Neuronal stem cell (in vitro differentiated cells): ENCODE measurements at regions not wholly inside any gene's neighbourhood (a gene's known extent, or its start where the extent isn't known, plus 50 kb on each side); places are given as distances from the start of the nearest gene placed in this dataset.

ENCODE experiments used
- DNase-seq: peaks from one replicate; pipeline ENCODE4 v3.0.0-alpha.2; 2013; ENCODE audit warnings: low spot score
- H2AFZ ChIP-seq: one replicate; pipeline ENCODE4 v1.6.1; 2013; ENCODE audit warnings: mild to moderate bottlenecking, low read length, inconsistent platforms
- H2AK5ac ChIP-seq: 2 replicates; pipeline ENCODE4 v1.6.1; 2013; ENCODE audit warnings: low read depth, mild to moderate bottlenecking, inconsistent platforms, low read length, moderate library complexity, mixed read lengths
- H2BK120ac ChIP-seq: 2 replicates; pipeline ENCODE4 v1.6.1; 2013; ENCODE audit warnings: low read depth, mild to moderate bottlenecking, inconsistent platforms, low read length, moderate library complexity, mixed read lengths
- H2BK12ac ChIP-seq: one replicate; pipeline ENCODE4 v1.6.1; 2013; ENCODE audit warnings: low read length, inconsistent platforms
- H2BK15ac ChIP-seq: 2 replicates; pipeline ENCODE4 v1.6.1; 2013; ENCODE audit warnings: mild to moderate bottlenecking, low read length, inconsistent platforms, mixed read lengths
- H2BK5ac ChIP-seq: one replicate; pipeline ENCODE4 v1.6.1; 2013; ENCODE audit warnings: inconsistent platforms, mild to moderate bottlenecking, low read length, moderate library complexity
- H3K14ac ChIP-seq: one replicate; pipeline ENCODE4 v1.6.1; 2013; ENCODE audit warnings: low read length, inconsistent platforms
- H3K18ac ChIP-seq: 2 replicates; pipeline ENCODE4 v1.6.1; 2013; ENCODE audit warnings: low read length, inconsistent platforms
- H3K23ac ChIP-seq: 2 replicates; pipeline ENCODE4 v1.6.1; 2013; ENCODE audit warnings: low read depth, mild to moderate bottlenecking, mixed read lengths, low read length, inconsistent platforms; ENCODE audit not compliant: poor library complexity
- H3K27ac ChIP-seq: replicated peaks from 3 replicates; pipeline ENCODE4 v1.5.1; 2013; ENCODE audit warnings: low read length, inconsistent platforms
- H3K27me3 ChIP-seq, 3 experiments: 2 replicates each; pipeline ENCODE4 v1.6.1; 2013; ENCODE audit warnings: low read length in 3 of 3, mild to moderate bottlenecking in 2 of 3, inconsistent platforms in 1 of 3, low read depth in 1 of 3, mixed read lengths in 1 of 3, moderate library complexity in 1 of 3; ENCODE audit not compliant: control insufficient read depth in 3 of 3, insufficient read depth in 3 of 3
- H3K36me3 ChIP-seq, 2 donors: replicated peaks in 1 of 2; 2 replicates each; pipeline ENCODE4 v1.6.1; 2013; ENCODE audit warnings: low read length in 2 of 2; ENCODE audit not compliant: control insufficient read depth in 2 of 2, insufficient read depth in 2 of 2
- H3K4ac ChIP-seq: 2 replicates; pipeline ENCODE4 v1.6.1; 2013; ENCODE audit warnings: inconsistent platforms, mild to moderate bottlenecking, low read length, moderate library complexity
- H3K4me1 ChIP-seq, 2 donors: 1 replicate in 1 of 2; 2 replicates in 1 of 2; pipeline ENCODE4 v1.6.1; 2013; ENCODE audit warnings: low read length in 2 of 2, low read depth in 1 of 2; ENCODE audit not compliant: control insufficient read depth in 2 of 2, insufficient read depth in 1 of 2
- H3K4me2 ChIP-seq: one replicate; pipeline ENCODE4 v1.6.1; 2013; ENCODE audit warnings: mild to moderate bottlenecking, low read length, inconsistent platforms; ENCODE audit not compliant: insufficient read depth, poor library complexity, severe bottlenecking
- H3K4me3 ChIP-seq, 2 donors: 2 replicates each; pipeline ENCODE4 v1.5.1; 2013; ENCODE audit warnings: low read length in 2 of 2, mild to moderate bottlenecking in 2 of 2, inconsistent platforms in 1 of 2, moderate library complexity in 1 of 2
- H3K79me1 ChIP-seq: one replicate; pipeline ENCODE4 v1.6.1; 2013; ENCODE audit warnings: low read depth, mild to moderate bottlenecking, inconsistent platforms, low read length, moderate library complexity
- H3K9ac ChIP-seq: one replicate; pipeline ENCODE4 v1.6.1; 2013; ENCODE audit warnings: mild to moderate bottlenecking, low read depth, low read length, inconsistent platforms; ENCODE audit not compliant: poor library complexity
- H3K9me3 ChIP-seq, 2 donors: replicated peaks in 1 of 2; 2 replicates each; pipeline versions ENCODE3 to v1.6.1; 2013; ENCODE audit warnings: low read length in 2 of 2, mild to moderate bottlenecking in 2 of 2, inconsistent platforms in 1 of 2, low read depth in 1 of 2, mixed read lengths in 1 of 2, moderate library complexity in 1 of 2; ENCODE audit not compliant: control insufficient read depth in 2 of 2, insufficient read depth in 1 of 2
- H4K8ac ChIP-seq: one replicate; pipeline ENCODE4 v1.6.1; 2013; ENCODE audit warnings: low read depth, mild to moderate bottlenecking, inconsistent platforms, low read length, moderate library complexity
- H4K91ac ChIP-seq: one replicate; pipeline ENCODE4 v1.6.1; 2013; ENCODE audit warnings: low read length, low read depth, mild to moderate bottlenecking, inconsistent platforms; ENCODE audit not compliant: poor library complexity
- WGBS, 2 donors: extraction: QIAGEN DNeasy Blood & Tissue Kit; methylation state at CpG; one replicate each; pipeline ENCODE4 v1.1.7; 2013; ENCODE audit warnings: missing lambda C conversion rate in 2 of 2, mixed read lengths in 1 of 2; ENCODE audit not compliant: insufficient read length in 2 of 2, insufficient replicate concordance in 1 of 2; ENCODE audit errors: extremely low coverage in 2 of 2; 5-methylcytosine and 5-hydroxymethylcytosine counted together

GRCh38 chr10:121131426-121132265 is 280.5 kb downstream of the WDR11 start:
- WGBS, 2 donors: no CpG with 5 or more reads among the region's 9 CpGs
- H3K4ac ChIP-seq: no peak overlapping the region
- no peaks in the 10 kb centered on the region for H3K36me3 ChIP-seq
- no peak overlapping the region for H3K14ac ChIP-seq
- no peaks in the 10 kb centered on the region for H3K79me1 ChIP-seq
- no peak for DNase-seq
- H4K8ac ChIP-seq: no peak overlapping the region
- no peak overlapping the region for H3K4me3 ChIP-seq
- no peak overlapping the region for H2BK120ac ChIP-seq
- H3K9ac ChIP-seq: peak overlapping the region; percentile 7
- no peak overlapping the region for H2AK5ac ChIP-seq
- no peak overlapping the region for H4K91ac ChIP-seq
- H3K23ac ChIP-seq: no peak overlapping the region
- H2BK5ac ChIP-seq: no peak overlapping the region
- H3K9me3 ChIP-seq: no peaks in the 10 kb centered on the region
- H3K27ac ChIP-seq: no peak overlapping the region
- no peaks in the 10 kb centered on the region for H3K27me3 ChIP-seq
- no peak overlapping the region for H2AFZ ChIP-seq
- no peak overlapping the region for H2BK12ac ChIP-seq
- no peak overlapping the region for H2BK15ac ChIP-seq
- no peak overlapping the region for H3K4me2 ChIP-seq
- no peaks in the 10 kb centered on the region for H3K4me1 ChIP-seq
- peak overlapping the region; percentile 25 for H3K18ac ChIP-seq

DNA sequence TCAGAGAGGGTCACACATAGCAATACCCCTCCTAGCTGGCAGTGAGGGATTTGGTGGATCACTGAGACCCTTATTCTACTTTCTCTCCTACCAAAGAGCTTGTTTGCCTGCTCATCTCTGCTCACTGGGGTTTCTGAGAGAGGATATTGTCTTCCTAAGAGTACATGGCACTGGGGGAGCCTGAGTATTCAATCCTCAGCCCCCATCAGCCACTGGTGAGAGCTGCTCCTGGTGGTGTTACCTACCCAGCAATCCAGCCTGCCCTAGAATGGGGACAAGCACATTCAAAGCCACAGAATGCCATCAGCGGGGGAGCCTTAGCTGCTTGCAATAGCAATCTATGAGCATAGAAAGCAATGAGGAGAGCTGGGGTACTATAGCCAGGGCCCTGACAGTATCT is 281.1 kb downstream of the WDR11 start:
- H3K9me3 ChIP-seq: no peaks in the 10 kb centered on the region
- H3K79me1 ChIP-seq: no peaks in the 10 kb centered on the region
- no peak overlapping the region for H2BK12ac ChIP-seq
- H3K4me1 ChIP-seq: no peaks in the 10 kb centered on the region
- H3K36me3 ChIP-seq: no peaks in the 10 kb centered on the region
- no peak overlapping the region for H2BK5ac ChIP-seq
- no peak overlapping the region for H4K8ac ChIP-seq
- H2AK5ac ChIP-seq: no peak overlapping the region
- no peak overlapping the region for H3K27ac ChIP-seq
- no peak overlapping the region for H2BK15ac ChIP-seq
- H3K4ac ChIP-seq: no peak overlapping the region
- H2BK120ac ChIP-seq: no peak overlapping the region
- no peak overlapping the region for H3K14ac ChIP-seq
- no peak overlapping the region for H3K9ac ChIP-seq
- H3K4me2 ChIP-seq: no peak overlapping the region
- H3K4me3 ChIP-seq: no peak overlapping the region
- peak overlapping the region; percentile 32 for H3K18ac ChIP-seq
- no CpG with 5 or more reads among the region's 1 CpG for WGBS, 2 donors
- DNase-seq: no peak
- H3K23ac ChIP-seq: no peak overlapping the region
- H3K27me3 ChIP-seq: no peaks in the 10 kb centered on the region
- no peak overlapping the region for H2AFZ ChIP-seq
- H4K91ac ChIP-seq: no peak overlapping the region

- H3K4me3 ChIP-seq: no peak overlapping the region
- no peak overlapping the region for H3K14ac ChIP-seq
- no peak overlapping the region for H3K27ac ChIP-seq
- H3K4me1 ChIP-seq: peaks cover 0 to 7% of the 10 kb centered on the region in 2 donors
- H3K9me3 ChIP-seq: no peaks in the 10 kb centered on the region
- no peak overlapping the region for H2AFZ ChIP-seq
- H3K4ac ChIP-seq: no peak overlapping the region
- H3K27me3 ChIP-seq: no peaks in the 10 kb centered on the region
- H2BK12ac ChIP-seq: no peak overlapping the region
- no peak for DNase-seq
- H2BK5ac ChIP-seq: no peak overlapping the region
- H3K23ac ChIP-seq: no peak overlapping the region
- H4K91ac ChIP-seq: no peak overlapping the region
- H2BK15ac ChIP-seq: no peak overlapping the region
- WGBS, 2 donors: no CpG with 5 or more reads among the region's 7 CpGs
- peak overlapping the region; percentile 32 for H3K18ac ChIP-seq
- no peaks in the 10 kb centered on the region for H3K36me3 ChIP-seq
- no peak overlapping the region for H3K4me2 ChIP-seq
- no peaks in the 10 kb centered on the region for H3K79me1 ChIP-seq
- no peak overlapping the region for H2BK120ac ChIP-seq
- no peak overlapping the region for H4K8ac ChIP-seq
- no peak overlapping the region for H2AK5ac ChIP-seq
- no peak overlapping the region for H3K9ac ChIP-seq
These were observed 282.7 kb downstream of the WDR11 start for GRCh38 chr10:121133901-121134300.

DNA sequence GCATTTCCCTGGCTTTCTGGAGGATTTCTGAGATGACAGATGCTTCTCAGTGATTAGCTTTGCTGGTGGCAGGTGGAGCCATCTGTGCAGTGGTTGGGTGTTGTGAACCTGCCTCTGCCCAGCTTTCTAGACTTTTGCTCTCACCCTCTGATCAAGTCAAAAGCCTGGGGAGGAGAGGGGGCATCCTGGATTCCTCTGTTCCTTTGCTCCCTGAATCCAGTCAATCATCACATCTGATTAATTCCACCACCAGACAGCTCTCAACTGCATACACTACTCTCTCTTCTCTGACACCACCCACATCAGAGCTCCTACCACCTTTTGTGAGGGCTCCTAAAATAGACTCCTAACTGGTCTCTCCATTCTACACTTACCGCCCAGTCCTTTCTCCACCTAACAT is 283.5 kb downstream of the WDR11 start:
- peaks cover 0 to 7% of the 10 kb centered on the region in 2 donors for H3K4me1 ChIP-seq
- no peak overlapping the region for H3K4me2 ChIP-seq
- no peak overlapping the region for H4K8ac ChIP-seq
- H3K14ac ChIP-seq: no peak overlapping the region
- H2BK12ac ChIP-seq: no peak overlapping the region
- no peaks in the 10 kb centered on the region for H3K36me3 ChIP-seq
- H2BK120ac ChIP-seq: no peak overlapping the region
- H4K91ac ChIP-seq: no peak overlapping the region
- H3K4ac ChIP-seq: no peak overlapping the region
- H2AFZ ChIP-seq: no peak overlapping the region
- no peak overlapping the region for H3K23ac ChIP-seq
- H3K79me1 ChIP-seq: no peaks in the 10 kb centered on the region
- H3K27me3 ChIP-seq: no peaks in the 10 kb centered on the region
- no peak overlapping the region for H2AK5ac ChIP-seq
- WGBS, 2 donors: no CpG with 5 or more reads among the region's 1 CpG
- H3K9me3 ChIP-seq: no peaks in the 10 kb centered on the region
- no peak overlapping the region for H2BK15ac ChIP-seq
- H3K9ac ChIP-seq: no peak overlapping the region
- no peak for DNase-seq
- no peak overlapping the region for H3K18ac ChIP-seq
- H3K4me3 ChIP-seq: no peak overlapping the region
- H3K27ac ChIP-seq: no peak overlapping the region
- no peak overlapping the region for H2BK5ac ChIP-seq
